SK-N-DZ (cell line): ENCODE measurements at regions not wholly inside any gene's neighbourhood (a gene's known extent, or its start where the extent isn't known, plus 50 kb on each side); places are given as distances from the start of the nearest gene placed in this dataset.
"Not testable (repeated sequence)": the region's sequence is repeated elsewhere in the genome, so short reads cannot be mapped to it uniquely, and the experiment has no call there.

Experiments
- DNase-seq: peaks from one replicate; pipeline ENCODE4 v3.0.0-alpha.2; 2015; ENCODE audit warnings: low spot score

DNA sequence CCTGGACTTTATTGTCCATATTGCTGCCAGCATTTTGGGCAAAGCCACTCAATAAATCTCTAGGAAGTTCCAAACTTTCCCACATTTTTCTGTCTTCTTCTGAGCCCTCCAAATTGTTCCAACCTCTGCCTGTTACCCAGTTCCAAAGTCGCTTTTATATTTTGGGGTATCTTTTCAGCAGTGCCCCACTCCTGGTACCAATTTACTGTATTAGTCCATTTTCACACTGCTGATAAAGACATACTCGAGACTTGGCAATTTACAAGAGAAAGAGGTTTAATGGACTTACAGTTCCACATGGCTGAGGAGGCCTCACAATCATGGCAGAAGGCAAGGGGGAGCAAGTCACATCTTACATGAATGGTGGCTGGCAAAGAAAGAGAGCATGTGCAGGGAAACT is 53.4 kb downstream of the AHSP start:
- DNase-seq, result not testable (repeated sequence)

DNA sequence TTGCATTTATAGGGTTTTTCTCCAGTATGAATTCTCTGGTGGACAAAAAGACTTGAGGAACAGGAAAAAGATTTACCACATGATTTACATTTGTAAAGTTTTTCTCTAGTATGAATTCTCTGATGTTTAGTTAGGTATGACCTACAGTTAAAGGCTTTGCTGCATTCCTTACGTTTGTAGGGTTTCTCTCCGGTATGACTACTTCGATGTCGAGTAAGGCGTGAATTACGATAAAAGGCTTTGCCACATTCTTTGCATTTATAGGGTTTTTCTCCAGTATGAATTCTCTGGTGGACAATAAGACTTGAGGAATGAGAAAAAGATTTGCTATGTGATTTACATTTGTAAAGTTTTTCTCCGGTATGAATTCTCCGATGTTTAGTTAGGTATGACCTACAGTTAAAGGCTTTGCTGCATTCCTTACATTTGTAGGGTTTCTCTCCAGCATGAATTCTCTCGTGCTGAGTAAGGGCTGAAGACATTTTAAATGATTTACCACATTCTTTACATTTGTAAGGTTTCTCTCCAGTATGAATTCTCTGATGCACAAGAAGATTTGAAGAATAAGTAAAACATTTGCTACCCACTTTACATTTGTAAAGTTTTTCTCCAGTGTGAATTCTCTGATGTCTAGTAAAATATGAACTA is 74.2 kb downstream of the AHSP start:
- not testable (repeated sequence) for DNase-seq

GRCh38 chr16:31618130-31618529 is 90.4 kb downstream of the AHSP start:
- no peak for DNase-seq

- DNase-seq, result no peak
Observed at GRCh38 chr16:31636433-31636832, 108.7 kb downstream of the AHSP start.

DNA sequence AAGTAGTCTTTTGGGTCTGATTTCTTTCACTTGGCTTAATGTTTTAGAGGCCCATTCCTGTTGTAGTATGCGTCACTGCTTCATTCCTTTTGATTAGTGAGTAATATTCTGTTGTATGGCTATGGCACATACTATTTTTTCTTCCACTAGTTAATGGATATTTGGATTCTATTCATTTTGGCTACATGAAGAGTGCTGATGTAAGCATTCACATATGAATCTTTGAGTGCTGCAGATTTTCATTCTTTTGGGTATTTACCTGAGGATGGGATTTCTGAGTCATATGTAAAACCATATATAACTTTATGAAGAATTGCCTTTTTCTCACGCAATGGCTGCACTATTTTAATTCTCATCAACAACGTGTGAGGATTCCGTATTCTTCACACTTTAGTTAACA is 113.6 kb downstream of the AHSP start:
- DNase-seq, result no peak

GRCh38 chr16:31655674-31656073 is 128.0 kb downstream of the AHSP start:
- not testable (repeated sequence) for DNase-seq

DNA sequence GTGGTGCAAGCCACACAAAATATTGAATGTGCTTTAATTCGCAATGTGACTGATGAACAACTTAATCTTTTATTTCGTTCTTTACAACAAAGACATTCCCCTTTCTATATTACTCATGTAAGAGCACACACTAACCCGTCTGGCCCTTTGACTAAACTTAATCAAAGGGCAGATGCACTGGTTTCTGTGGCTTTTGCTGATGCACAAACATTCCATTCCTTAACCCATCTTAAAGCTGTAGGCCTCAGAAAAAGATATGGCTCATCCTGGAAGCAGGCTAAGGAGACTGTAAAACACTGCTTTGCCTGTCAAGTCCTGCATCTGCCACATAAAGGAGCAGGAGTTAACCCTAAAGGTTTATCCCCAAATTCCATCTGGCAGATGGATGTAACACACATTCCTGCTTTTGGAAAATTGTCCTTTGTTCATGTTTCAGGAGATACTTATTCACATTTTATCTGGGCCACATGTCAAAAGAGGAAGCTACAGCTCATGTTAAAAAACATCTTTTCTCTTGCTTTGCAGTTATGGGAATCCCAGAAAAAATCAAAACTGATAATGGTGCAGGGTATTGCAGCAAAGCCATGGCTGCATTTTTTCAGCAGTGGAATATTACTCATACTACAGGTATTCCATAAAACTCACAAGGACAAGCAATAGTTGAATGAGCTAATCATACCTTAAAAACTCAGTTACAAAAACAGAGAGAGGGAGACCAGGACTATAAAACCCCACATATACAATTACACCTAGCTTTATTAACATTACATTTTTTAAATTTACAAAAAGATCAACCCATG is 137.2 kb downstream of the AHSP start:
- peak; percentile 48 for DNase-seq

DNA sequence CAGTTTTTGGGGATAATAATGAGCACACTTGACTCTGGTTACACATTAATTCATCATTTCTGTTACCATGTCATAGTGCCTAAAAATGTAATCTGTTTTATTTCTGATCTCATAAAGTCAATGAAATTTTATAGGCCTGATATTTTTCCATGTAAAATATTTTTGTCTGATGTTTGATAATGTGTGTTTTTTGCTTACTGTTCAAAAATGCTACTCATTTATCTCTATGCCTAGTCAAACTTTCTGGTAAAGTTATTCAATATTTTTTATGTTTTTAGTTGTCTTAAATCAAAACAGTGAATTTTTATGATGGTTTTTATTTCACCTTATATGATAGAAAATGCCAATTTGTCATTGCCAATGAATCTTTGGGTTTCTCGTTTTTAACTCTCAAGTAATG is 147.0 kb downstream of the AHSP start:
- no peak for DNase-seq

- DNase-seq, result no peak
Observed at GRCh38 chr16:31676731-31677130, 149.0 kb downstream of the AHSP start.

DNA sequence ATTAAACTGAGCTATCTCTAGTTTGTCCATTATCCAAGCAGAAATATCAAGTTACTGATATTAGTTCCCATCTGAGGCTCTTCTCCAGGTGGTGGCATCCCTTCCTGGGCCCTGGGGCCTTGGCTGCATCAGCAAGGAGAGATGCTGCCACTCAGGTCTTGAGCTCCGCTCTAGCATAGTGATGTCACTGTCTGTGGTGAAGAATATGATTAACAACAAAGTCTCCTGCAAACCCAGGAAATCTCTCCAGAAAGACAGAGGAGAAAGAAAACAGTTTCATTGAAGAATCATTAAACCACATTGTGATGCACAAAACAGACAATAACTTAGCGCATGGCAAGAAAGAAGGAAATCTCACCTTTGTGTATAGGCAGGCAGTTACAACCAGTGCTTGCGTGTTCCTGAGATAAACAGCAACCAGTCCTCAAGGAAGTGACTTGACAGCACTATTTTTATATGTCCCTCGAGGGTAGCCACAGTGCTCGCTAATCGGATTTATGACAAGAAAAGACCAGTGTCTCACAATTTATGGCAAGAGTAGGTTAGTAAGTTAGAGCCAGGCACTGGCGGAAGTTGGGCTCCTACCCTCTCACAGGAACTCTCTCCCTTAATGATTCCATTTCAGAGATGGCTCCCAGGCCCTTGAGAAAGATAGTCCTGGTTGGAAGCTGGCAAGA is 151.1 kb downstream of the AHSP start:
- DNase-seq, result peak; percentile 75

DNA sequence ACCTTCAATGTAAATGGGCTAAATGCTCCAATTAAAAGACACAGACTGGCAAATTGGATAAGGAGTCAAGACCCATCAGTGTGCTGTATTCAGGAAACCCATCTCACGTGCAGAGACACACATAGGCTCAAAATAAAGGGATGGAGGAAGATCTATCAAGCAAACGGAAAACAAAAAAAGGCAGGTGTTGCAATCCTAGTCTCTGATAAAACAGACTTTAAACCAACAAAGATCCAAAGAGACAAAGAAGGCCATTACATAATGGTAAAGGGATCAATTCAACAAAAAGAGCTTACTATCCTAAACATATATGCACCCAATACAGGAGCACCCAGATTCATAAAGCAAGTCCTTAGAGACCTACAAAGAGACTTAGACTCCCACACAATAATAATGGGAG is 161.6 kb downstream of the AHSP start:
- DNase-seq, result not testable (repeated sequence)

DNA sequence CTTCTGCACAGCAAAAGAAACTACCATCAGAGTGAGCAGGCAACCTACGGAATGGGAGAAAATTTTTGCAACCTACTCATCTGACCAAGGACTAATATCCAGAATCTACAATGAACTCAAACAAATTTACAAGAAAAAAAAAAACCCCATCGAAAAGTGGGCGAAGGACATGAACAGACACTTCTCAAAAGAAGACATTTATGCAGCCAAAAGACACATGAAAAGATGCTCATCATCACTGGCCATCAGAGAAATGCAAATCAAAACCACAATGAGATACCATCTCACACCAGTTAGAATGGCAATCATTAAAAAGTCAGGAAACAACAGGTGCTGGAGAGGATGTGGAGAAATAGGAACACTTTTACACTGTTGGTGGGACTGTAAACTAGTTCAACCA is 164.6 kb downstream of the AHSP start:
- not testable (repeated sequence) for DNase-seq

DNA sequence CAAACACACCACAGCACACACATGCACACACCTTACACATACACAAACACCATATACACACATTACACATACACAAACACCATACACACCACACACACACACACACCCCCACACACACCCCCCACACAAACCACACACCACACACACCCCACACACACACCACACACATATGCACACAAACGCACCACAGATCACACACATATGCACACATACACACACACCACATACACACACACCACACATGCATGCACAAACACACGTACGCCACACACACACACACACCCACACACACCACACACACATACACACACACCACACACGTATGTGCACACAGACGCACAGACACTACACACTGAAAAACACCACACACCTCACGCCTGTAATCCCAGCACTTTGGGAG is 166.0 kb downstream of the AHSP start:
- no peak for DNase-seq

DNA sequence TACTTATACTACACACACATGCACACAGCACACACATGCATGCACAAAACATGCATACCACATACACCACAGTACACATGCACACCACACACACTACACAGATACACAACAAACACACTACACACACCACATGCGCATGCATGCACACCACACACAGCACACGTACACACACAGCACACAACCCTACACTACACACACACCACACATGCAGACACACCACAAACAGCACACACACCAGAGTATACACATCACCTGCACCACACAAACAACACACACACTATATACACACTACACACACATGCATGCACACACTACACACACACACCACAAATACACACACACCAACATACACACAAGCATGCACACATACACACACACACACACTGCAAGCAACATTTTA is 166.8 kb downstream of the AHSP start:
- no peak for DNase-seq

DNA sequence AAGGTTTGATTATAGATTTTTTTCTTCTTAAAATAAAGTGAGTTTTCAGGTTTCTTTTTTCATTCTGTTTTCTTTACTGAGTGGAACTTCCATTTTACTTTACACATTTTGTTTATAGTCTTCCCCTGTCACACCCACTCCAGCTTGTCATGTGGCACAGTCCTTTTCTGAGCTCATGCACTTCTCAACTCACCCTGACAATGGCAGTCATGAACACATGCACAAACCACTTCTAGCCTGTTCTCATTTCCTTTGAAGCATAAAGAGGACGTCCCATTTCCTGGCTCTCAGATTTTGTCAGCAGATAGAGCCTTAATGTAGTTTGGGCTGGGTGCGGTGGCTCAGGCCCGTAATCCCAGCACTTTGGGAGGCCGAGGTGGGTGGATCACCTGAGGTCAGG is 168.0 kb downstream of the AHSP start:
- DNase-seq, result no peak

- DNase-seq, result peak; percentile 42
Observed at GRCh38 chr16:31696968-31697743, 169.5 kb downstream of the AHSP start.

DNA sequence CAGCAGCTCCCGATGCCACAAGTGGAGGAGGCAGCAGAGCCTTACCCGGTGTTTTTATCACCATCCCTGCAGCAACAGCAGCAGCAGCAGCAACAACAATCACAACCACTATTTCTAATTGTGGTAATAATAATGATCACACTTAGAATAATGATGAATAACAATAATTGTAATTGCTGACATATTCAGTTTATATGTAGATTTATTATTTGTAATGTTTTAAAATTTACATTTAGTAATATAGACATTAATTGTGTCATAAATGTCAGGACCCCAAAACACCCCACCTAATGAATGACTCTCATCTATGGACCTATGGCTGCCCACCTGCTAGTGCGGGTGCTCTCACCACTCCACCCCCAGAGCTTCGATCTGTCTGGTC is 170.0 kb downstream of the AHSP start:
- DNase-seq, result no peak

- no peak for DNase-seq
Observed at GRCh38 chr16:31698901-31699300, 171.2 kb downstream of the AHSP start.

GRCh38 chr16:31699601-31700000 is 171.9 kb downstream of the AHSP start:
- DNase-seq, result no peak

DNA sequence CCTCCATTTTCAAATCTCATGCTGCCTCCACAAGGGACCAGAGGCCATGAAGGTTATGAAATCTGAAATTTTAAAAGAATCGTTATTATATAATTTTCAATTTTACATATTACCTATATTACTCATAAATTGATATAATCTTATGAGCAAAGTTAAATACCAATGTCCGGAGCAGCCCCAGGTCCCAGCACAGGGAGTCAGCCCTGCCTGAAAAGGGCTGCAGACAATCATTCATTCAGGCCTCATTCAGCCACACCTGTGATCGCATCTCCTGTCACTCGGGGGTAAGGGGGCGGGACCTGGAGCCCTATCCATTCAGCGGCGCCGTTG is 172.5 kb downstream of the AHSP start:
- DNase-seq, result no peak

DNA sequence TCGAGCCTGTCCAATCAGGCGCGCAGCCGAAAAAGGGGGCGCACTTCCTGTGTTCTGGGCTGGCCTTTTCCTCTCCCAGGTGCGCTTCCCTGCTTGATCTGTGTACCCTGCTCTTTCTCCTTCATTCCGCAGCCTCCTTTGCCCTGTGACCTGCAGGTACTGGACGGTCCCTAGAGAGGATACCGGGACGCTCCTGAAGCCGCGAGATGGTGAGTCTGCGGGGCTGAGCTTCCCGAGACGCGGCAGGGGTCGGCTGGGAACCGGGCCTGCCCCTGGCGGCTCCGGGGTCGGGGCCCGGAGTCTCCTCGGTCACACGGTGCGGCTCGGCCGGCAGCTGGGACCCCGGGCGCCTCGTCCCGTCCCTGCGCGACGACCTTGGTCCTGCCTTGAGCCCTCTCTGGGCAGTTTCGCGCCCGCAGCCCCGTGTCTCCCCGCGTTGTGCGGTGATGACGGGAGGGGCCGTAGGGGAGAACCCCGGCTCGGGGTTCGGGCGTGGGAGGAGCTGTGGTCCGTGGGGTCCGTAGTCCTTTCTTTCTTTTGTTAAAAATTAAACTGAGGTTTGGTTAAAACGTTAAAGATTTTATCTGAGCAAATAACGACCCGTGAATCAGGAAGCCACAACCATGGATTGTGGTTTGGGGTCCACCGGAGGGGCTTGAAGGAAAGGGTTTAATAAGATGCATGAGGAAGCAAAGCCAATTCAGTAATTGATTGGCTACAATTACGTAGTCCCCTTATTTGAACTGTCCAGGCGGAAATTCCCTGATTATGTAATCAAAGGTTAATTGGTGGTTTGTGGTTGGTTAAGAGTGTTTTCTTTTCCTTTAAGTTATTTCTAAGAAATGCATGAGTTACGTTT is 172.8 kb upstream of the ZNF267 start:
- DNase-seq, result peak; percentile 77
